ENCODE measurements at regions not wholly inside any gene's neighbourhood (a gene's known extent, or its start where the extent isn't known, plus 50 kb on each side); places are given as distances from the start of the nearest gene placed in this dataset.

GRCh38 chr9:134553061-134553891 is 88.3 kb upstream of the COL5A1 start:
- TF ChIP-seq POLR2A (IDR thresholded peaks at IDR 0.05; ENCODE audit: low read depth, low read length), result no peak
- TF ChIP-seq SPI1 (IDR thresholded peaks at IDR 0.05; ENCODE audit: low read depth, low read length), result no peak
- TF ChIP-seq POLR2AphosphoS5 (IDR thresholded peaks at IDR 0.05; ENCODE audit: low read depth, low read length), result no peak

Data from GM12891 (cell line).